KMS-11 (cell line): ENCODE measurements at regions not wholly inside any gene's neighbourhood (a gene's known extent, or its start where the extent isn't known, plus 50 kb on each side); places are given as distances from the start of the nearest gene placed in this dataset.
"Not testable (repeated sequence)": the region's sequence is repeated elsewhere in the genome, so short reads cannot be mapped to it uniquely, and the experiment has no call there.

Experiments used
- H2AFZ ChIP-seq: fragments of 200-600 bp; sonication (generic); 2 replicates; pipeline ENCODE4 v1.6.1; 2016; ENCODE audit warnings: antibody characterized with exemption, mixed run types, low read depth
- H3K27ac ChIP-seq: fragments of 200-600 bp; sonication (generic); 2 replicates; pipeline ENCODE4 v1.6.1; 2016; ENCODE audit warnings: mild to moderate bottlenecking, mixed run types
- H3K27me3 ChIP-seq: fragments of 200-600 bp; sonication (generic); 2 replicates; pipeline ENCODE4 v1.6.1; 2017; ENCODE audit warnings: mild to moderate bottlenecking, low read depth, mixed run types, moderate library complexity; ENCODE audit not compliant: insufficient read depth
- H3K36me3 ChIP-seq: fragments of 200-600 bp; sonication (generic); 2 replicates; pipeline ENCODE4 v1.6.1; 2017; ENCODE audit warnings: mild to moderate bottlenecking, mixed run types; ENCODE audit not compliant: insufficient read depth
- H3K4me1 ChIP-seq: fragments of 200-600 bp; sonication (generic); 2 replicates; pipeline ENCODE4 v1.6.1; 2016; ENCODE audit warnings: mild to moderate bottlenecking, low read depth, mixed run types; ENCODE audit not compliant: poor library complexity, severe bottlenecking
- H3K4me2 ChIP-seq: fragments of 200-600 bp; sonication (generic); 2 replicates; pipeline ENCODE4 v1.7.0; 2016; ENCODE audit warnings: mild to moderate bottlenecking, mixed run types
- H3K4me3 ChIP-seq: fragments of 200-600 bp; sonication (generic); IDR thresholded peaks from 2 replicates; pipeline ENCODE4 v1.6.1; 2017; ENCODE audit warnings: low read depth, low read length, mixed read lengths; ENCODE audit not compliant: insufficient read depth
- H3K79me2 ChIP-seq: fragments of 200-600 bp; sonication (generic); 2 replicates; pipeline ENCODE4 v1.6.1; 2016; ENCODE audit warnings: low read depth, mixed run types; ENCODE audit not compliant: insufficient read depth
- H3K9ac ChIP-seq: fragments of 200-600 bp; sonication (generic); 2 replicates; pipeline ENCODE4 v1.6.1; 2016; ENCODE audit warnings: mild to moderate bottlenecking, mixed run types
- H4K20me1 ChIP-seq: fragments of 200-600 bp; sonication (generic); 2 replicates; pipeline ENCODE4 v1.6.1; 2016; ENCODE audit warnings: mild to moderate bottlenecking, mixed run types; ENCODE audit not compliant: insufficient read depth
- TF ChIP-seq, protein P1 (sequence below): fragments of 200-600 bp; sonication (generic); conservative IDR thresholded peaks from 2 replicates; pipeline ENCODE4 v1.6.1; 2017; ENCODE audit warnings: low read depth, mild to moderate bottlenecking, antibody characterized with exemption, low read length, moderate library complexity, mixed read lengths

DNA sequence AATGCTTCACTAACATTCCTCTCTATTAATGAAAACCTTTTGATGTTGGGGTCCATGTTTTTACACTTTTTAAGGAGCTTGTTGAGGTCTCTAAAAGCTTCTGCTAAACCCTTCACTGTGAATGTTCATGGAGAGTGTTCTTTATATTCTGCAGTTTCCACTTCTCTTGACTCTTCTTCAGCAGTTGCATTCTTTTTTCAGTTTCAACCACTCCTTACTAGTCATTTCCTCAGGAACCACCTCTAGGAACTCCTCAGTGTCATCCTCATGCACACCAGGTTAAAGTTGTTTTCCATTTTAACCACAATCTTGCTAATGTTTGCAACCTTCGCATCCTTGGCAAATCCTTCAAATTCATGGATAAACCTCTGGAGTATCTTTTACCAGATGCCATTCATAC is 821.6 kb downstream of the ANKRD7 start:
- Histone ChIP-seq H3K9ac (no peak overlapping the region), H3K4me3 (no peak overlapping the region), H3K4me2 (peak overlapping the region; percentile 1; the same call in 1 of the 2 replicates), H3K79me2 (no peaks in the 10 kb centered on the region), H3K36me3 (no peaks in the 10 kb centered on the region), H2AFZ (no peak overlapping the region), H3K27ac (no peak overlapping the region), H4K20me1 (no peaks in the 10 kb centered on the region), H3K27me3 (no peaks in the 10 kb centered on the region), H3K4me1 (peaks cover 8% of the 10 kb centered on the region)
- TF ChIP-seq, protein P1, sequence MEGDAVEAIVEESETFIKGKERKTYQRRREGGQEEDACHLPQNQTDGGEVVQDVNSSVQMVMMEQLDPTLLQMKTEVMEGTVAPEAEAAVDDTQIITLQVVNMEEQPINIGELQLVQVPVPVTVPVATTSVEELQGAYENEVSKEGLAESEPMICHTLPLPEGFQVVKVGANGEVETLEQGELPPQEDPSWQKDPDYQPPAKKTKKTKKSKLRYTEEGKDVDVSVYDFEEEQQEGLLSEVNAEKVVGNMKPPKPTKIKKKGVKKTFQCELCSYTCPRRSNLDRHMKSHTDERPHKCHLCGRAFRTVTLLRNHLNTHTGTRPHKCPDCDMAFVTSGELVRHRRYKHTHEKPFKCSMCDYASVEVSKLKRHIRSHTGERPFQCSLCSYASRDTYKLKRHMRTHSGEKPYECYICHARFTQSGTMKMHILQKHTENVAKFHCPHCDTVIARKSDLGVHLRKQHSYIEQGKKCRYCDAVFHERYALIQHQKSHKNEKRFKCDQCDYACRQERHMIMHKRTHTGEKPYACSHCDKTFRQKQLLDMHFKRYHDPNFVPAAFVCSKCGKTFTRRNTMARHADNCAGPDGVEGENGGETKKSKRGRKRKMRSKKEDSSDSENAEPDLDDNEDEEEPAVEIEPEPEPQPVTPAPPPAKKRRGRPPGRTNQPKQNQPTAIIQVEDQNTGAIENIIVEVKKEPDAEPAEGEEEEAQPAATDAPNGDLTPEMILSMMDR, result no peak

DNA sequence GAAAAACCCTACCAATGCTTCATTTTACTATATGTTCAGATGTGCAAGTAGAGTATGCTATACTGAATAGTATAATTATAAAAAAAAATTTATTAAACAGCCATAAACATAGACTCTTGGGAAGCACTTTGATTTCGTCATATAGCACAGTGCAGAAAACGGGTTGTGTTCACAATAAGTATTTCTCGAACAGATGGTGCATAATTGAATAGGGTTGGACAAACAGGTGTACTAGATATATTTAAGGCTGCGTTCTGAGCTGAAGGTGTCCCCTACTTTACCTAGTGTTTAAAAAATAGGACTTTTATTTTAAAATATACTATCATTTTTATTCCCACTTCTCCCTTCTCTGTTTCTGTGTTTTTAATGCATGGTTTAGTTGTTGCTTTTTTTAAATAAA is 841.5 kb downstream of the ANKRD7 start:
- Histone ChIP-seq H3K79me2 (no peaks in the 10 kb centered on the region), H4K20me1 (no peaks in the 10 kb centered on the region), H3K27ac (no peak overlapping the region), H3K36me3 (no peaks in the 10 kb centered on the region), H3K4me2 (no peak overlapping the region), H2AFZ (no peak overlapping the region), H3K4me1 (no peaks in the 10 kb centered on the region), H3K9ac (no peak overlapping the region), H3K4me3 (no peak overlapping the region), H3K27me3 (no peaks in the 10 kb centered on the region)
- TF ChIP-seq, protein P1, result no peak

DNA sequence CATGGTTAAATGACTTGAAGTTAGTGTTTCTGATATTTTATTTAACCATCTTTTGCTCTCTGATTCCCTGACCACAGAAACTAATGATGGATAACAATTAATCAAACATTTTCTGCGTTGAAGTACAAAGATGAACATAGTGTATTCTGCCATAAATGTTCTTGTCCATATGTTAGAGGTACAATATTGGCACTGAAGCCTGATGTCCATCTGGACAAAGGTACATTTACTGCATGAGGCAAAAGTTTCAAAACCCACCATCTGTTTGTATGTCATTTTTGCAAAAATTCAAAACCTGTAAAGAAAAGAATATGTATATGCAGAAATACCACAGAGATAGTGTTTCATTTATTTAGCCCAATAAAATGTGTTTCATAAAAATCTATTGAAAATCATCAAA is 861.5 kb downstream of the ANKRD7 start:
- no peaks in the 10 kb centered on the region for H3K79me2 ChIP-seq
- TF ChIP-seq, protein P1, result no peak

DNA sequence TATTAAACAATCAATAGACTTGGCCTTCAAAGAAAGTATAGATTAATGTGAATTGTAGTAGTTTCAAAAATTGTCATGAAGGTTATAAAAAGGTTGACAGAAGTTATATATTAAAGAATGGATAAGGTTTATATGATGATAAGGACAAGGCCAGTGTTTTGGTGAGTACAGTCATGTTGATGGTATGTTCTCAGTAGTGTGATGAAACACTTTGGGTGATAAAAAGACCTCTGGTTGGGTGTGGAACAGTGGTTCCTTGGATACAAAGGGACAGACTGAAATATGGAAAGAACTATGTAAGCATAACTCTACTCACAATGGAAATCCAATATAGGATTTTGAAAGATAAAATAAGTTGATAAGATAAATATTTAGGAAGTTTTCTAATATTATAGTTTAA is 866.3 kb downstream of the ANKRD7 start:
- Histone ChIP-seq H3K27ac (no peak overlapping the region), H3K4me2 (no peak overlapping the region), H3K4me1 (no peaks in the 10 kb centered on the region), H4K20me1 (no peaks in the 10 kb centered on the region), H2AFZ (no peak overlapping the region), H3K79me2 (no peaks in the 10 kb centered on the region), H3K9ac (no peak overlapping the region), H3K36me3 (no peaks in the 10 kb centered on the region), H3K27me3 (no peaks in the 10 kb centered on the region), H3K4me3 (no peak overlapping the region)
- TF ChIP-seq, protein P1, result no peak

More for the DNA sequence above, 861.5 kb downstream of the ANKRD7 start:
- no peak overlapping the region for H3K9ac ChIP-seq
- H3K4me2 ChIP-seq, result no peak overlapping the region
- H3K27me3 ChIP-seq, result no peaks in the 10 kb centered on the region
- no peak overlapping the region for H3K27ac ChIP-seq
- no peaks in the 10 kb centered on the region for H3K4me1 ChIP-seq
- H3K36me3 ChIP-seq, result no peaks in the 10 kb centered on the region
- no peaks in the 10 kb centered on the region for H4K20me1 ChIP-seq
- H3K4me3 ChIP-seq, result no peak overlapping the region
- no peak overlapping the region for H2AFZ ChIP-seq

DNA sequence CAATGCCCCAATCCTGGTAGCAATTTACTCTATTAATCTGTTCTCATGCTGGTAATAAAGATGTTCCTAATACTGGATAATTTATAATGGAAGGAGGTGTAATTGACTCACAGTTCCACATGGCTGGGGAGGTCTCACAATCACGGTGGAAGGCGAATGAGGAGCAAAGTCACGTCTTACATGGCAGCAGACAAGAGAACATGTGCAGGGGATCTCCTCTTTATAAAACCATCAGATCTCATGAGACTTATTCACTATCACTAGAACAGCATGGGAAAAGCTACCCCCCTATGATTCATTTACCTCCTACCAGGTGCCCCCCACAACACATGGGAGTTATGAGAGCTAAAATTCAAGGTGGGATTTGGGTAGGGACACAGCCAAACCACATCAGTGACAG is 872.2 kb downstream of the ANKRD7 start:
- no peak overlapping the region for H2AFZ ChIP-seq
- H3K4me1 ChIP-seq, result no peaks in the 10 kb centered on the region
- H3K4me2 ChIP-seq, result no peak overlapping the region
- H3K79me2 ChIP-seq, result no peaks in the 10 kb centered on the region
- TF ChIP-seq, protein P1, result no peak
- no peaks in the 10 kb centered on the region for H4K20me1 ChIP-seq
- no peak overlapping the region for H3K27ac ChIP-seq
- no peaks in the 10 kb centered on the region for H3K36me3 ChIP-seq
- no peak overlapping the region for H3K4me3 ChIP-seq
- H3K9ac ChIP-seq, result no peak overlapping the region
- H3K27me3 ChIP-seq, result no peaks in the 10 kb centered on the region

DNA sequence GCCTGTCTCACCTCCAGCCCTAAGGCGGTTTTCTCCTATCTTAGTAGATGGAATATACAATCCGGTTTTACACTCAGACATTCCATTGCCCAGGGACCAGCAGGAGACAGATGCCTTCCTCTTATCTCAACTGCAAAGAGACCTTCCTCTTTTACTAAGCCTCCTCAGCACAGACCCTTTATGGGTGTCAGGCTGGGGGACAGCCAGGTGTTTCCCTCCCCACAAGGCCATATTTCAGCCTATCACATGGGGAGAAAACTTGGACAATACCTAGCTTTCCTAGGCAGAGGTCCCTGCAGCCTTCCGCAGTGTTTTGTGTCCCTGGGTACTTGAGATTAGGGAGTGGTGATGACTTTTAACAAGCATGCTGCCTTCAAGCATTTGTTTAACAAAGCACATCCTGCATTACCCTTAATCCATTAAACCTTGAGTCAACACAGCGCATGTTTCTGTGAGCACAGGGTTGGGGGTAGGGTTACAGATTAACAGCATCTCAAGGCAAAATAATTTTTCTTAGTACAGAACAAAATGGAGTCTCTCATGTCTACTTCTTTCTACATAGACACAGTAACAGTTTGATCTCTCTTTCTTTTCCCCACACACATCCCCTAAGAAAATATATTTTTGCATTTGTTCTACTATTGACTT is 876.2 kb downstream of the ANKRD7 start:
- H4K20me1 ChIP-seq, H3K79me2 ChIP-seq, H3K27ac ChIP-seq, H3K36me3 ChIP-seq, H3K4me3 ChIP-seq, H3K4me2 ChIP-seq, H3K4me1 ChIP-seq, H3K27me3 ChIP-seq, H2AFZ ChIP-seq, H3K9ac ChIP-seq: not testable (repeated sequence)
